ENCODE measurements at regions not wholly inside any gene's neighbourhood (a gene's known extent, or its start where the extent isn't known, plus 50 kb on each side); places are given as distances from the start of the nearest gene placed in this dataset.
"Not testable (repeated sequence)": the region's sequence is repeated elsewhere in the genome, so short reads cannot be mapped to it uniquely, and the experiment has no call there.

- no peak for DNase-seq (ENCODE audit: unreplicated experiment)
- no peak for TF ChIP-seq CTCF (IDR thresholded peaks at IDR 0.05; ENCODE audit: unreplicated experiment)
- Mint-ChIP-seq H3K27ac (ENCODE audit: low read depth, unreplicated experiment) (no peak overlapping the region), H3K36me3 (ENCODE audit: insufficient read depth, unreplicated experiment) (peaks cover 4% of the 10 kb centered on the region), H3K4me3 (ENCODE audit: unreplicated experiment) (no peak overlapping the region), H3K4me1 (ENCODE audit: insufficient read depth, unreplicated experiment) (no peaks in the 10 kb centered on the region), H3K27me3 (ENCODE audit: insufficient read depth, unreplicated experiment) (no peaks in the 10 kb centered on the region), H3K9me3 (ENCODE audit: unreplicated experiment) (peaks cover 20% of the 10 kb centered on the region)
- ChIA-PET CTCF (interaction anchor here (0.6 kb wide), 1 partner anchor 557 kb away, joined by 3 read pairs; no protein-coding TSS in a partner anchor), POLR2A (no interaction called here)
- no TSS peak for BruUV-seq (replicated peaks)
- intact Hi-C loops (cut with micrococcal nuclease), result no loop called here
Measured at GRCh38 chr12:38120438-38120837, 196.1 kb upstream of the ALG10B start.

GRCh38 chr12:38123028-38123427 is 193.5 kb upstream of the ALG10B start:
- intact Hi-C loops (cut with micrococcal nuclease); DNase-seq (ENCODE audit: unreplicated experiment); H3K4me1 Mint-ChIP-seq (ENCODE audit: insufficient read depth, unreplicated experiment); POLR2A ChIA-PET; H3K27ac Mint-ChIP-seq (ENCODE audit: low read depth, unreplicated experiment); BruUV-seq (replicated peaks); CTCF ChIA-PET; H3K27me3 Mint-ChIP-seq (ENCODE audit: insufficient read depth, unreplicated experiment); H3K36me3 Mint-ChIP-seq (ENCODE audit: insufficient read depth, unreplicated experiment); H3K4me3 Mint-ChIP-seq (ENCODE audit: unreplicated experiment): not testable (repeated sequence)
- peaks cover 28% of the 10 kb centered on the region for H3K9me3 Mint-ChIP-seq (ENCODE audit: unreplicated experiment)

- no TSS peak for BruUV-seq (replicated peaks)
- Mint-ChIP-seq H3K4me1 (ENCODE audit: insufficient read depth, unreplicated experiment) (no peaks in the 10 kb centered on the region), H3K9me3 (ENCODE audit: unreplicated experiment) (peaks cover 22% of the 10 kb centered on the region), H3K4me3 (ENCODE audit: unreplicated experiment) (no peak overlapping the region), H3K27ac (ENCODE audit: low read depth, unreplicated experiment) (no peak overlapping the region), H3K36me3 (ENCODE audit: insufficient read depth, unreplicated experiment) (peaks cover 4% of the 10 kb centered on the region), H3K27me3 (ENCODE audit: insufficient read depth, unreplicated experiment) (no peaks in the 10 kb centered on the region)
- POLR2A ChIA-PET, result no interaction called here
- intact Hi-C loops (cut with micrococcal nuclease), result no loop called here
- CTCF ChIA-PET, result interaction anchor here (0.9 kb wide), 1 partner anchor 17 kb away, joined by 4 read pairs; no protein-coding TSS in a partner anchor
- DNase-seq (ENCODE audit: unreplicated experiment), result no peak
- no peak for TF ChIP-seq CTCF (IDR thresholded peaks at IDR 0.05; ENCODE audit: unreplicated experiment)
Measured at GRCh38 chr12:38123566-38124246, 192.9 kb upstream of the ALG10B start.

- POLR2A ChIA-PET, result no interaction called here
- no peaks in the 10 kb centered on the region for H3K27me3 Mint-ChIP-seq (ENCODE audit: insufficient read depth, unreplicated experiment)
- H3K27ac Mint-ChIP-seq (ENCODE audit: low read depth, unreplicated experiment), result no peak overlapping the region
- no peak for DNase-seq (ENCODE audit: unreplicated experiment)
- peaks cover 18% of the 10 kb centered on the region for H3K9me3 Mint-ChIP-seq (ENCODE audit: unreplicated experiment)
- no TSS peak for BruUV-seq (replicated peaks)
- no peak for TF ChIP-seq CTCF (IDR thresholded peaks at IDR 0.05; ENCODE audit: unreplicated experiment)
- H3K4me3 Mint-ChIP-seq (ENCODE audit: unreplicated experiment), result no peak overlapping the region
- H3K4me1 Mint-ChIP-seq (ENCODE audit: insufficient read depth, unreplicated experiment), result no peaks in the 10 kb centered on the region
- CTCF ChIA-PET, result interaction anchor here (0.6 to 1.2 kb wide), 3 partner anchors 18 to 569 kb away, joined by 3 to 4 read pairs (median 3); no protein-coding TSS in a partner anchor
- peaks cover 4% of the 10 kb centered on the region for H3K36me3 Mint-ChIP-seq (ENCODE audit: insufficient read depth, unreplicated experiment)
- intact Hi-C loops (cut with micrococcal nuclease), result no loop called here
Measured at GRCh38 chr12:38124247-38125012, 192.1 kb upstream of the ALG10B start.

Data from MCF 10A (cell line).